ENCODE measurements at regions not wholly inside any gene's neighbourhood (a gene's known extent, or its start where the extent isn't known, plus 50 kb on each side); places are given as distances from the start of the nearest gene placed in this dataset.

DNA sequence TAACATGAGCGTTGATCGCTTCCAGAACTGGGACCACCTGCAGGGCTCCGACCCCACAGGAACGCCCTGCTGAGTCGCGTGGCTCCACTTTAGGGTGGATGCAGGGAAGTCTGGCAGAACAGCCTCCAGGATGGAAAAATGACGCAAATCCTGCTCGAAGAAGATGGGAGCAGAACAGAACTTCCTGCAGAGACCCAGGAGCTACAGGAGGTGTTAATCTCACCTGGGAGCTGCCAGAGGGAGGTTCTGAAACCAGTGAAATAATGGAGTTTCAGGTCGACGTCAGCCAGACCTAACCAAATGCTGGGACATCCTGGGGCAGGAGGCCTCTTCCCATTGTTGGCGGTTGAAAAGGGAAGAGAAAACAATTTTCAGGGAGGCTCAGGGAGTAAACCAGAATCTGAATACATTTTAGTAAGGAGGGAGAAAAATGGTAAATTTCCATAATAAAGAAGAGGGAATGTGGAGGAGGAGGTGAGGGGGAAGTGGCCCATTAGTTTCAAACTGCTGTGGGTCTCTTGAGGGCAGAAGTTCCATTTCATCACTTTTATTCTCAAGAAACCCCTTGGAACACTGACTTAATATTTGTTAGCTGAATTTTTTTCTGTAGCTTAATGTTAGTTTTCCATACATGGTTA lies 558.4 kb upstream of the CDH4 start:
- TF ChIP-seq CTCF (conservative IDR thresholded peaks at IDR 0.05; ENCODE audit: low read depth, low read length) (no peak), EZH2 (IDR thresholded peaks at IDR 0.05; ENCODE audit: low read length, unreplicated experiment) (no peak)
